Esophagus muscularis mucosa (tissue), 4 donors: ENCODE measurements at regions not wholly inside any gene's neighbourhood (a gene's known extent, or its start where the extent isn't known, plus 50 kb on each side); places are given as distances from the start of the nearest gene placed in this dataset.

ENCODE experiments used
- EP300 ChIP-seq: sonication (generic); formaldehyde crosslinking; IDR thresholded peaks from one replicate; pipeline ENCODE4 v1.6.1; 2017; ENCODE audit warnings: antibody characterized with exemption
- POLR2A ChIP-seq: fragments of 450-650 bp; IDR thresholded peaks from one replicate; pipeline ENCODE4 v1.6.1; 2017; ENCODE audit warnings: antibody characterized with exemption, moderate library complexity, mild to moderate bottlenecking, low read depth
- POLR2AphosphoS5 ChIP-seq, 2 donors: sonication (generic); formaldehyde crosslinking; IDR thresholded peaks; one replicate each; pipeline ENCODE4 v1.6.1; 2017; ENCODE audit warnings: antibody characterized with exemption in 2 of 2
- TF ChIP-seq, protein P1 (sequence below), 3 experiments: fragments of 200-600 bp in 2 of 3; fragments of 450-650 bp in 1 of 3; sonication (generic) in 2 of 3; IDR thresholded peaks; one replicate each; pipeline ENCODE4 v1.5.1; 2017 to 2019; ENCODE audit warnings: antibody characterized with exemption in 3 of 3, mild to moderate bottlenecking in 2 of 3, moderate library complexity in 1 of 3

- TF ChIP-seq, protein P1, sequence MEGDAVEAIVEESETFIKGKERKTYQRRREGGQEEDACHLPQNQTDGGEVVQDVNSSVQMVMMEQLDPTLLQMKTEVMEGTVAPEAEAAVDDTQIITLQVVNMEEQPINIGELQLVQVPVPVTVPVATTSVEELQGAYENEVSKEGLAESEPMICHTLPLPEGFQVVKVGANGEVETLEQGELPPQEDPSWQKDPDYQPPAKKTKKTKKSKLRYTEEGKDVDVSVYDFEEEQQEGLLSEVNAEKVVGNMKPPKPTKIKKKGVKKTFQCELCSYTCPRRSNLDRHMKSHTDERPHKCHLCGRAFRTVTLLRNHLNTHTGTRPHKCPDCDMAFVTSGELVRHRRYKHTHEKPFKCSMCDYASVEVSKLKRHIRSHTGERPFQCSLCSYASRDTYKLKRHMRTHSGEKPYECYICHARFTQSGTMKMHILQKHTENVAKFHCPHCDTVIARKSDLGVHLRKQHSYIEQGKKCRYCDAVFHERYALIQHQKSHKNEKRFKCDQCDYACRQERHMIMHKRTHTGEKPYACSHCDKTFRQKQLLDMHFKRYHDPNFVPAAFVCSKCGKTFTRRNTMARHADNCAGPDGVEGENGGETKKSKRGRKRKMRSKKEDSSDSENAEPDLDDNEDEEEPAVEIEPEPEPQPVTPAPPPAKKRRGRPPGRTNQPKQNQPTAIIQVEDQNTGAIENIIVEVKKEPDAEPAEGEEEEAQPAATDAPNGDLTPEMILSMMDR (IDR thresholded peaks at IDR 0.05), result no peak
- TF ChIP-seq POLR2A, result no peak
- TF ChIP-seq POLR2AphosphoS5 (IDR thresholded peaks at IDR 0.05), result no peak
- no peak for TF ChIP-seq EP300
Observed at GRCh38 chr16:17015702-17016101, 455.1 kb downstream of the XYLT1 start.
